Heart left ventricle (tissue), 16 donors: ENCODE measurements at regions not wholly inside any gene's neighbourhood (a gene's known extent, or its start where the extent isn't known, plus 50 kb on each side); places are given as distances from the start of the nearest gene placed in this dataset.
"Not testable (repeated sequence)": the region's sequence is repeated elsewhere in the genome, so short reads cannot be mapped to it uniquely, and the experiment has no call there.

Source experiments
- ATAC-seq, 4 donors: fragments of 200-7000 bp; cut with Tn5 transposase; one replicate each; pipeline ENCODE4 v1.9.1; 2020 to 2022; ENCODE audit warnings: moderate library complexity in 4 of 4, mild to moderate bottlenecking in 3 of 4, moderate number of reproducible peaks in 1 of 4
- DNase-seq, 5 donors: peaks; one replicate each; pipeline ENCODE4 v3.0.0-alpha.2; 2020
- H3K27ac ChIP-seq, 12 donors: fragments of 200-600 bp; sonication (generic) in 4 of 12; one replicate each; pipeline versions ENCODE4 v1.5.0 to v1.8.0; 2016 to 2022; ENCODE audit warnings: mild to moderate bottlenecking in 2 of 12
- H3K27me3 ChIP-seq, 9 donors: fragments of 200-600 bp; sonication (generic) in 2 of 9; one replicate each; pipeline versions ENCODE4 v1.5.1 to v1.8.0; 2016 to 2022; ENCODE audit warnings: mild to moderate bottlenecking in 3 of 9
- H3K36me3 ChIP-seq, 9 donors: fragments of 200-600 bp; sonication (generic) in 2 of 9; one replicate each; pipeline versions ENCODE4 v1.5.0 to v1.8.0; 2018 to 2022; ENCODE audit warnings: mild to moderate bottlenecking in 2 of 9
- H3K4me1 ChIP-seq, 12 donors: fragments of 200-600 bp; sonication (generic) in 4 of 12; one replicate each; pipeline versions ENCODE4 v1.5.0 to v1.8.0; 2016 to 2022; ENCODE audit warnings: mild to moderate bottlenecking in 3 of 12
- H3K4me3 ChIP-seq, 12 donors: fragments of 200-600 bp; sonication (generic) in 4 of 12; one replicate each; pipeline versions ENCODE4 v1.5.0 to v1.8.0; 2017 to 2022; ENCODE audit warnings: mild to moderate bottlenecking in 9 of 12, moderate library complexity in 4 of 12
- H3K9me3 ChIP-seq, 12 donors: fragments of 200-600 bp; sonication (generic) in 4 of 12; one replicate each; pipeline versions ENCODE4 v1.5.0 to v1.8.0; 2016 to 2022; ENCODE audit warnings: mild to moderate bottlenecking in 1 of 12
- POLR2A ChIP-seq, 2 donors: fragments of 450-650 bp; IDR thresholded peaks; one replicate each; pipeline ENCODE4 v1.6.1; 2017; ENCODE audit warnings: antibody characterized with exemption in 2 of 2, mild to moderate bottlenecking in 2 of 2, moderate library complexity in 2 of 2
- WGBS, 4 donors: extraction: QIAGEN DNeasy Blood & Tissue Kit in 2 of 4; methylation state at CpG; one replicate each; pipeline versions ENCODE4 v1.1.5 to v1.1.7; 2013 to 2018; 5-methylcytosine and 5-hydroxymethylcytosine counted together
- intact Hi-C, 10 donors: fragments of 100-400 bp; cut with DNase I; formaldehyde crosslinking; loops; one replicate each; pipeline versions ENCODE4 v1.11.1 to v1.14.2; 2022
- TF ChIP-seq, protein P1 (sequence below), 12 donors: fragments of 200-600 bp; sonication (generic) in 4 of 12; IDR thresholded peaks; one replicate each; pipeline versions ENCODE4 v1.5.0 to v1.8.0; 2018 to 2022; ENCODE audit warnings: antibody characterized with exemption in 12 of 12, mild to moderate bottlenecking in 5 of 12
- donor health status: ischemic (EF 13 %, LVEDD 7.1; RV severe dilation, severe dysfunction).
- donor health status: healthy with polysubstance abuse.
- donor health status: DM: no; HTN: yes; CAD: no.
- donor health status: DM: no; HTN: no; CAD: no.
- donor health status: ischemic (EF 25% LVEDD 6.9; RV normal size, moderate dysfunction).
- donor health status: ischemic (EF 25% LVEDD 5.7; RV mildly dilated, moderate dysfunction).
- donor health status: healthy.
- donor health status: DM: yes; HTN: yes; CAD: no.
- donor health status: ischemic (EF 35%, LVEDD 5.7; RV mildly dilated, moderate dysfunction).
- donor health status: nonischemic (EF 11% LVEDD 7.7; RV severe dilation, severe dysfunction).
- donor health status: DM: yes; HTN: yes; CAD: no.
- donor health status: PGD.
- donor health status: ischemic (EF 29% LVEDD 5.4; RV normal size, mild dysfunction).
- donor health status: nonischemic (EF 23%, LVEDD 6.1; RV moderate dilation, normal function).

GRCh38 chr3:159047361-159047760 is 245.5 kb downstream of the MFSD1 start:
- ATAC-seq, result no peak
- H3K9me3 ChIP-seq, result no peaks in the 10 kb centered on the region

DNA sequence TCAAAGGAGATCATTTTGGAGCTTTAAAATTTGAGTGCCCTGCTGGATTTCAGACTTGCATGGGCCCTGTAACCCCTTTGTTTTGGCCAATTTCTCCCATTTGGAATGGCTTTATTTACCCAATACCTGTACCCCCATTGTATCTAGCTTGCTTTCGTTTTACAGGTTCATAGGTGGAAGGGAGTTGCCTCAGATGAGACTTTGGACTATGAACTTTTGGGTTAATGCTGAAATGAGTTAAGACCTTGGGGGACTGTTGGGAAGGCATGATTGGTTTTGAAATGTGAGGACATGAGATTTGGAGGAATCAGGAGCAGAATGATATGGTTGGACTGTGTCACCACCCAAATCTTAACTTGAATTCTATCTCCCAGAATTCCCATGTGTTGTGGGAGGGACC is 250.6 kb downstream of the MFSD1 start:
- H3K4me3 ChIP-seq, DNase-seq, H3K27ac ChIP-seq, H3K36me3 ChIP-seq, H3K27me3 ChIP-seq, intact Hi-C loops, ATAC-seq, H3K9me3 ChIP-seq, H3K4me1 ChIP-seq: not testable (repeated sequence)
- 50 to 62% (median 52%) methylated on average over 1 of the region's 1 CpG for WGBS, 4 donors

More at GRCh38 chr3:159047361-159047760, 245.5 kb downstream of the MFSD1 start:
- intact Hi-C loops, result no loop called here
- no peak for DNase-seq
- Histone ChIP-seq H3K4me1 (no peaks in the 10 kb centered on the region), H3K27me3 (no peaks in the 10 kb centered on the region), H3K4me3 (no peak overlapping the region), H3K27ac (no peak overlapping the region), H3K36me3 (no peaks in the 10 kb centered on the region)
- 78 to 84% (median 81%) methylated on average over 3 of the region's 3 CpGs for WGBS, 4 donors
- TF ChIP-seq, protein P1, sequence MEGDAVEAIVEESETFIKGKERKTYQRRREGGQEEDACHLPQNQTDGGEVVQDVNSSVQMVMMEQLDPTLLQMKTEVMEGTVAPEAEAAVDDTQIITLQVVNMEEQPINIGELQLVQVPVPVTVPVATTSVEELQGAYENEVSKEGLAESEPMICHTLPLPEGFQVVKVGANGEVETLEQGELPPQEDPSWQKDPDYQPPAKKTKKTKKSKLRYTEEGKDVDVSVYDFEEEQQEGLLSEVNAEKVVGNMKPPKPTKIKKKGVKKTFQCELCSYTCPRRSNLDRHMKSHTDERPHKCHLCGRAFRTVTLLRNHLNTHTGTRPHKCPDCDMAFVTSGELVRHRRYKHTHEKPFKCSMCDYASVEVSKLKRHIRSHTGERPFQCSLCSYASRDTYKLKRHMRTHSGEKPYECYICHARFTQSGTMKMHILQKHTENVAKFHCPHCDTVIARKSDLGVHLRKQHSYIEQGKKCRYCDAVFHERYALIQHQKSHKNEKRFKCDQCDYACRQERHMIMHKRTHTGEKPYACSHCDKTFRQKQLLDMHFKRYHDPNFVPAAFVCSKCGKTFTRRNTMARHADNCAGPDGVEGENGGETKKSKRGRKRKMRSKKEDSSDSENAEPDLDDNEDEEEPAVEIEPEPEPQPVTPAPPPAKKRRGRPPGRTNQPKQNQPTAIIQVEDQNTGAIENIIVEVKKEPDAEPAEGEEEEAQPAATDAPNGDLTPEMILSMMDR (IDR thresholded peaks at IDR 0.05), result no peak
- TF ChIP-seq POLR2A (IDR thresholded peaks at IDR 0.05), result no peak

- intact Hi-C loops, result no loop called here
- ATAC-seq (no peak), DNase-seq (no peak)
- Histone ChIP-seq H3K27me3 (no peaks in the 10 kb centered on the region), H3K9me3 (no peaks in the 10 kb centered on the region), H3K4me1 (peaks cover 0 to 6% (median 0%) of the 10 kb centered on the region in 12 donors), H3K36me3 (no peaks in the 10 kb centered on the region), H3K27ac (no peak overlapping the region), H3K4me3 (no peak overlapping the region)
- TF ChIP-seq POLR2A (IDR thresholded peaks at IDR 0.05), result no peak
- TF ChIP-seq, protein P1 (IDR thresholded peaks at IDR 0.05), result no peak
Measured at GRCh38 chr3:159057621-159058020, 255.8 kb downstream of the MFSD1 start.

- Histone ChIP-seq H3K4me3 (no peak overlapping the region), H3K9me3 (no peaks in the 10 kb centered on the region), H3K4me1 (peaks cover 0 to 6% (median 0%) of the 10 kb centered on the region in 12 donors), H3K27me3 (no peaks in the 10 kb centered on the region), H3K27ac (no peak overlapping the region), H3K36me3 (no peaks in the 10 kb centered on the region)
- DNase-seq, result no peak
- TF ChIP-seq POLR2A (IDR thresholded peaks at IDR 0.05), result no peak
- TF ChIP-seq, protein P1 (IDR thresholded peaks at IDR 0.05), result no peak
- WGBS, 4 donors, result 71 to 86% (median 80%) methylated on average over 3 of the region's 3 CpGs
- intact Hi-C loops, result no loop called here
- ATAC-seq, result no peak
Measured at GRCh38 chr3:159058859-159059258, 257.0 kb downstream of the MFSD1 start.

- H3K36me3 ChIP-seq, result no peaks in the 10 kb centered on the region
- no peak overlapping the region for H3K4me3 ChIP-seq
- no peak overlapping the region for H3K27ac ChIP-seq
- 82 to 89% (median 87%) methylated on average over 2 of the region's 2 CpGs for WGBS, 4 donors
- no peaks in the 10 kb centered on the region for H3K27me3 ChIP-seq
- no peaks in the 10 kb centered on the region for H3K9me3 ChIP-seq
- ATAC-seq (no peak), DNase-seq (no peak)
- no peak for TF ChIP-seq POLR2A (IDR thresholded peaks at IDR 0.05)
- TF ChIP-seq, protein P1 (IDR thresholded peaks at IDR 0.05), result no peak
- intact Hi-C loops, result no loop called here
- H3K4me1 ChIP-seq, result peaks cover 0 to 6% (median 0%) of the 10 kb centered on the region in 12 donors
Measured at GRCh38 chr3:159059395-159059794, 257.5 kb downstream of the MFSD1 start.
